ENCODE measurements at regions not wholly inside any gene's neighbourhood (a gene's known extent, or its start where the extent isn't known, plus 50 kb on each side); places are given as distances from the start of the nearest gene placed in this dataset.

GRCh38 chr7:36025190-36025589, 127.9 kb upstream of the EEPD1 start:
- no peak for TF ChIP-seq POLR2A (IDR thresholded peaks at IDR 0.05)
- TF ChIP-seq CTCF (IDR thresholded peaks at IDR 0.05), result no peak

Data from Peyer's patch (tissue), 4 donors.